ENCODE measurements at regions not wholly inside any gene's neighbourhood (a gene's known extent, or its start where the extent isn't known, plus 50 kb on each side); places are given as distances from the start of the nearest gene placed in this dataset.

- no peak overlapping the region for H3K9ac ChIP-seq (ENCODE audit: control insufficient read depth, insufficient read depth, low read length)
- in situ Hi-C loops (cut with MboI), result no loop called here
- no peaks in the 10 kb centered on the region; the same call in 2 of the 3 replicates for H3K9me3 ChIP-seq (replicated peaks; ENCODE audit: control insufficient read depth, insufficient read depth, low read length)
- no peaks in the 10 kb centered on the region; a peak in 1 of 4 replicates for H3K27me3 ChIP-seq (replicated peaks in 1 of 2; ENCODE audit: control insufficient read depth in 2 of 2, insufficient read depth in 2 of 2, low read length in 1 of 2)
- H3K79me2 ChIP-seq (ENCODE audit: control insufficient read depth, insufficient read depth, low read length), result no peaks in the 10 kb centered on the region
- intact Hi-C loops (cut with micrococcal nuclease; ENCODE audit: unreplicated experiment), result loop anchor here (1.0 to 10.0 kb wide), 6 partner anchors 48 to 200 kb away; no protein-coding TSS in a partner anchor
- no peaks in the 10 kb centered on the region for H4K20me1 ChIP-seq (ENCODE audit: control insufficient read depth, insufficient read depth)
- no peak overlapping the region for H3K4me3 ChIP-seq
- BruUV-seq (replicated peaks), result no TSS peak
- peaks cover 12% of the 10 kb centered on the region for H3K4me1 ChIP-seq (ENCODE audit: control insufficient read depth, insufficient read depth, low read length)
- 34% methylated on average over 2 of the region's 3 CpGs for WGBS (ENCODE audit: insufficient coverage, insufficient replicate concordance, low lambda C conversion rate, missing lambda C conversion rate)
- no peak overlapping the region for H3K4me2 ChIP-seq (ENCODE audit: control insufficient read depth, insufficient read depth)
- ChIA-PET SMC1A (ENCODE audit: uncharacterized antibody, unreplicated experiment) (interaction anchor here (0.7 to 8.0 kb wide), 40 partner anchors 9 to 341 kb away, joined by 3 to 166 read pairs (median 8); no protein-coding TSS in a partner anchor), CTCF (interaction anchor here (0.8 to 5.6 kb wide), 20 partner anchors 9 to 340 kb away, joined by 3 to 42 read pairs (median 9); no protein-coding TSS in a partner anchor), RAD21 (ENCODE audit: unreplicated experiment) (interaction anchor here (0.7 to 6.1 kb wide), 43 partner anchors 9 to 341 kb away, joined by 3 to 69 read pairs (median 6); no protein-coding TSS in a partner anchor), POLR2A (interaction anchor here (0.8 to 7.3 kb wide), 24 partner anchors 9 to 275 kb away, joined by 3 to 47 read pairs (median 6); no protein-coding TSS in a partner anchor)
- no peak for FAIRE-seq
- no peak overlapping the region for H2AFZ ChIP-seq (ENCODE audit: control insufficient read depth, low read depth, low read length)
- no peaks in the 10 kb centered on the region for H3K36me3 ChIP-seq (ENCODE audit: control insufficient read depth in 2 of 2, insufficient read depth in 2 of 2, low read length in 1 of 2)
- ATAC-seq, result peak; percentile 74
- no peak for DNase-seq (ENCODE audit: low read depth, low spot score)
- no peak overlapping the region for H3K27ac ChIP-seq (ENCODE audit: control insufficient read depth, insufficient read depth)
- TF ChIP-seq SRF (IDR thresholded peaks at IDR 0.05; ENCODE audit: low read depth in 2 of 2, low read length in 2 of 2), result no peak
- TF ChIP-seq MTA3 (IDR thresholded peaks at IDR 0.05; ENCODE audit: borderline replicate concordance, low read length), result no peak
- TF ChIP-seq CHD1 (IDR thresholded peaks at IDR 0.05; ENCODE audit: low read depth, low read length), result no peak
- TF ChIP-seq ZNF217 (IDR thresholded peaks at IDR 0.05), result 0 out of 2 replicates have a peak, but pooled peaks have one; percentile 53
- no peak for TF ChIP-seq FOS (IDR thresholded peaks at IDR 0.05; ENCODE audit: borderline replicate concordance, extremely low read depth, insufficient read length)
- no peak for TF ChIP-seq FOXM1 (IDR thresholded peaks at IDR 0.05; ENCODE audit: low read depth, low read length)
- 0 out of 2 replicates have a peak, but pooled peaks have one; percentile 19 for TF ChIP-seq ZNF24 (IDR thresholded peaks at IDR 0.05)
- TF ChIP-seq, protein P1, sequence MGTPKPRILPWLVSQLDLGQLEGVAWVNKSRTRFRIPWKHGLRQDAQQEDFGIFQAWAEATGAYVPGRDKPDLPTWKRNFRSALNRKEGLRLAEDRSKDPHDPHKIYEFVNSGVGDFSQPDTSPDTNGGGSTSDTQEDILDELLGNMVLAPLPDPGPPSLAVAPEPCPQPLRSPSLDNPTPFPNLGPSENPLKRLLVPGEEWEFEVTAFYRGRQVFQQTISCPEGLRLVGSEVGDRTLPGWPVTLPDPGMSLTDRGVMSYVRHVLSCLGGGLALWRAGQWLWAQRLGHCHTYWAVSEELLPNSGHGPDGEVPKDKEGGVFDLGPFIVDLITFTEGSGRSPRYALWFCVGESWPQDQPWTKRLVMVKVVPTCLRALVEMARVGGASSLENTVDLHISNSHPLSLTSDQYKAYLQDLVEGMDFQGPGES (IDR thresholded peaks at IDR 0.05), result no peak
- TF ChIP-seq CEBPZ (IDR thresholded peaks at IDR 0.05; ENCODE audit: low read depth, low read length), result no peak
- 0 out of 2 replicates have a peak, but pooled peaks have one; percentile 4 for TF ChIP-seq TCF12 (IDR thresholded peaks at IDR 0.05; ENCODE audit: low read depth, low read length)
- no peak for TF ChIP-seq RBBP5 (conservative IDR thresholded peaks at IDR 0.05)
- peak in 1 of 2 experiments; percentile 40; a peak in 1 of 4 replicates for TF ChIP-seq ETV6 (conservative IDR thresholded peaks at IDR 0.05 in 1 of 2, IDR thresholded peaks at IDR 0.05 in 1 of 2; ENCODE audit: borderline replicate concordance in 1 of 2, low read depth in 1 of 2)
- no peak for TF ChIP-seq ZNF207 (IDR thresholded peaks at IDR 0.05; ENCODE audit: borderline replicate concordance)
- TF ChIP-seq, protein P2, sequence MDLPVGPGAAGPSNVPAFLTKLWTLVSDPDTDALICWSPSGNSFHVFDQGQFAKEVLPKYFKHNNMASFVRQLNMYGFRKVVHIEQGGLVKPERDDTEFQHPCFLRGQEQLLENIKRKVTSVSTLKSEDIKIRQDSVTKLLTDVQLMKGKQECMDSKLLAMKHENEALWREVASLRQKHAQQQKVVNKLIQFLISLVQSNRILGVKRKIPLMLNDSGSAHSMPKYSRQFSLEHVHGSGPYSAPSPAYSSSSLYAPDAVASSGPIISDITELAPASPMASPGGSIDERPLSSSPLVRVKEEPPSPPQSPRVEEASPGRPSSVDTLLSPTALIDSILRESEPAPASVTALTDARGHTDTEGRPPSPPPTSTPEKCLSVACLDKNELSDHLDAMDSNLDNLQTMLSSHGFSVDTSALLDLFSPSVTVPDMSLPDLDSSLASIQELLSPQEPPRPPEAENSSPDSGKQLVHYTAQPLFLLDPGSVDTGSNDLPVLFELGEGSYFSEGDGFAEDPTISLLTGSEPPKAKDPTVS (IDR thresholded peaks at IDR 0.05; ENCODE audit: low read depth, low read length), result no peak
- TF ChIP-seq, protein P3, sequence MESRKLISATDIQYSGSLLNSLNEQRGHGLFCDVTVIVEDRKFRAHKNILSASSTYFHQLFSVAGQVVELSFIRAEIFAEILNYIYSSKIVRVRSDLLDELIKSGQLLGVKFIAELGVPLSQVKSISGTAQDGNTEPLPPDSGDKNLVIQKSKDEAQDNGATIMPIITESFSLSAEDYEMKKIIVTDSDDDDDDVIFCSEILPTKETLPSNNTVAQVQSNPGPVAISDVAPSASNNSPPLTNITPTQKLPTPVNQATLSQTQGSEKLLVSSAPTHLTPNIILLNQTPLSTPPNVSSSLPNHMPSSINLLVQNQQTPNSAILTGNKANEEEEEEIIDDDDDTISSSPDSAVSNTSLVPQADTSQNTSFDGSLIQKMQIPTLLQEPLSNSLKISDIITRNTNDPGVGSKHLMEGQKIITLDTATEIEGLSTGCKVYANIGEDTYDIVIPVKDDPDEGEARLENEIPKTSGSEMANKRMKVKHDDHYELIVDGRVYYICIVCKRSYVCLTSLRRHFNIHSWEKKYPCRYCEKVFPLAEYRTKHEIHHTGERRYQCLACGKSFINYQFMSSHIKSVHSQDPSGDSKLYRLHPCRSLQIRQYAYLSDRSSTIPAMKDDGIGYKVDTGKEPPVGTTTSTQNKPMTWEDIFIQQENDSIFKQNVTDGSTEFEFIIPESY (IDR thresholded peaks at IDR 0.05), result no peak; the same call in 1 of the 2 replicates
These were observed 136.7 kb upstream of the CXCR4 start for GRCh38 chr2:136254681-136255080.

Measured in GM12878 (cell line).